MCF 10A (cell line): ENCODE measurements at regions not wholly inside any gene's neighbourhood (a gene's known extent, or its start where the extent isn't known, plus 50 kb on each side); places are given as distances from the start of the nearest gene placed in this dataset.

Experiments
- BruUV-seq: library from RNA; stranded (reverse); fragments of 400-500 nt; replicated peaks from 2 replicates; lab custom pipeline; 2021; lab: Mats Ljungman, UMichigan
- CTCF ChIA-PET: fragments of 300-600 bp; sonication (Branson Sonifier 250); formaldehyde crosslinking; extraction: SDS; loops from one replicate; lab custom pipeline; 2021; ENCODE audit warnings: antibody characterized with exemption, inconsistent platforms; lab: Yijun Ruan, JAX
- POLR2A ChIA-PET: fragments of 300-600, 350-650 bp; sonication (Branson Sonifier 250); formaldehyde crosslinking; extraction: SDS; loops from one replicate; lab custom pipeline; 2020; ENCODE audit warnings: antibody characterized with exemption, inconsistent platforms; lab: Yijun Ruan, JAX
- DNase-seq: peaks from one replicate; pipeline ENCODE4 v3.0.0-alpha.2; 2018; ENCODE audit not compliant: unreplicated experiment
- H3K27ac Mint-ChIP-seq: one replicate; pipeline ENCODE4 v1.8.0; 2022; ENCODE audit warnings: mild to moderate bottlenecking, low read depth, mixed read lengths; ENCODE audit not compliant: unreplicated experiment
- H3K27me3 Mint-ChIP-seq: one replicate; pipeline ENCODE4 v1.8.0; 2022; ENCODE audit warnings: mixed read lengths; ENCODE audit not compliant: insufficient read depth, unreplicated experiment
- H3K36me3 Mint-ChIP-seq: one replicate; pipeline ENCODE4 v1.8.0; 2022; ENCODE audit warnings: mild to moderate bottlenecking, moderate library complexity, mixed read lengths; ENCODE audit not compliant: insufficient read depth, unreplicated experiment
- H3K4me1 Mint-ChIP-seq: one replicate; pipeline ENCODE4 v1.8.0; 2022; ENCODE audit warnings: mixed read lengths; ENCODE audit not compliant: insufficient read depth, unreplicated experiment
- H3K4me3 Mint-ChIP-seq: one replicate; pipeline ENCODE4 v1.8.0; 2022; ENCODE audit warnings: mild to moderate bottlenecking, moderate library complexity, mixed read lengths; ENCODE audit not compliant: unreplicated experiment
- H3K9me3 Mint-ChIP-seq: one replicate; pipeline ENCODE4 v1.8.0; 2022; ENCODE audit warnings: mixed read lengths; ENCODE audit not compliant: unreplicated experiment
- CTCF ChIP-seq: fragments of 200-600 bp; IDR thresholded peaks from one replicate; pipeline ENCODE4 v1.8.0; 2022; ENCODE audit warnings: antibody characterized with exemption, mild to moderate bottlenecking; ENCODE audit not compliant: unreplicated experiment
- intact Hi-C: fragments of 100-400 bp; cut with micrococcal nuclease; formaldehyde crosslinking; loops from 2 replicates; pipeline ENCODE4 v1.14.1; 2022

DNA sequence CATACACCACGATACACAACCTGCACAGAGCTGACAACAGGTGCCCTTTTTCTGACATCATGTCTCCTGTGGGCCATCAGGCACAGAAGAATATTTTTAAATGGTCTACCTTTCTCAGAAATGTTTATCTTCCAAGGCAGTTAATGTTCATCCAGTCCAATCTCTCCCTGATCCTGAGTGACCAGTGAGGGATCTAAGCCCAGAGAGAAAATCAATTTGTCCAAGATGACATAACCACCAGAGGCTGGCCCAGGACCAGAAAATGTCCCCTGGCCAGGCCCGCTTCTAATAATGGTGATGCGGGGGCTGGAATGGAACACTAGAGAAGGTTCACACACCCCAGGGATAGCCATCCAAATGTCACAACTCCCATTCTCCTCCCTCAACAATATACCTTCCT is 357.9 kb upstream of the KIF2A start:
- H3K4me1 Mint-ChIP-seq: no peaks in the 10 kb centered on the region
- intact Hi-C loops: loop anchor here (10.0 kb wide), 1 partner anchor 267 kb away; no protein-coding TSS in a partner anchor
- no peak for TF ChIP-seq CTCF

DNA sequence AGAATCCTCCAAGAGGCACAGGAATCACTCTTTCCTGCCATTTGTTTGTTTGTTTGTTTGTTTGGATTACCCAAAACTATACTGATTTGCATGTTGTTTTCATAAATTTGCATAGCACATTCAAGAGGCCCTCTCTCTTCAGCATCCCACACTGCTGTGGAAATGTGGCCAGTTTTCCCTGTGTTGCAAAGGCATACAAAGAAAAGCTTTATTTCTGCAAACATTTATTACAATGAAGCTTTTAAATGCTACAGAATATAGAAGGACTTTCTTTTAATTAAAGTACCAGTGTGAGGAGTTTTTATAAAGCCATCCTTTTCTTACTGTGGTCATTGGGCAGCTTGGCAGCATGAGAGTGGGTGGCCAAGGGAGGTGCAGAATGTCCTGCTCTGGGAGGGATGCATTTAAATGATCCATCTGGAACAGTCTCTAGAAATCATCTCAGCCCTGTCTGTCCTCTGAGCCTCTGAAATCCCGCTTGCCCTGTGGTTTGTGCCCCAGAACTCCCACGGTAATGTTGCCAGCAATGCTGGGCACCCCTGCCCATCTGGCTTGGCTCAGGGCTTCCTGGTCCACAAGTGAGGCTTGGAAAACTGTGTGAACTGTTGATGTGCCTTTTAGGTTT is 356.8 kb upstream of the KIF2A start:
- no peak overlapping the region for H3K4me3 Mint-ChIP-seq
- ChIA-PET CTCF (interaction anchor here (0.7 kb wide), 1 partner anchor 254 kb away, joined by 3 read pairs; no protein-coding TSS in a partner anchor), POLR2A (no interaction called here)
- H3K36me3 Mint-ChIP-seq: no peaks in the 10 kb centered on the region
- H3K27me3 Mint-ChIP-seq: no peaks in the 10 kb centered on the region
- no peak overlapping the region for H3K27ac Mint-ChIP-seq
- TF ChIP-seq CTCF: no peak
- no peaks in the 10 kb centered on the region for H3K4me1 Mint-ChIP-seq
- no TSS peak for BruUV-seq
- H3K9me3 Mint-ChIP-seq: no peaks in the 10 kb centered on the region
- intact Hi-C loops: loop anchor here (10.0 kb wide), 1 partner anchor 266 kb away; no protein-coding TSS in a partner anchor
- no peak for DNase-seq

More for the DNA sequence above, 357.9 kb upstream of the KIF2A start:
- no peak overlapping the region for H3K4me3 Mint-ChIP-seq
- H3K27ac Mint-ChIP-seq: no peak overlapping the region
- no peaks in the 10 kb centered on the region for H3K27me3 Mint-ChIP-seq
- BruUV-seq: no TSS peak
- H3K9me3 Mint-ChIP-seq: no peaks in the 10 kb centered on the region
- DNase-seq: no peak
- ChIA-PET CTCF (interaction anchor here (0.6 kb wide), 1 partner anchor 17 kb away, joined by 4 read pairs; no protein-coding TSS in a partner anchor), POLR2A (no interaction called here)
- H3K36me3 Mint-ChIP-seq: no peaks in the 10 kb centered on the region

DNA sequence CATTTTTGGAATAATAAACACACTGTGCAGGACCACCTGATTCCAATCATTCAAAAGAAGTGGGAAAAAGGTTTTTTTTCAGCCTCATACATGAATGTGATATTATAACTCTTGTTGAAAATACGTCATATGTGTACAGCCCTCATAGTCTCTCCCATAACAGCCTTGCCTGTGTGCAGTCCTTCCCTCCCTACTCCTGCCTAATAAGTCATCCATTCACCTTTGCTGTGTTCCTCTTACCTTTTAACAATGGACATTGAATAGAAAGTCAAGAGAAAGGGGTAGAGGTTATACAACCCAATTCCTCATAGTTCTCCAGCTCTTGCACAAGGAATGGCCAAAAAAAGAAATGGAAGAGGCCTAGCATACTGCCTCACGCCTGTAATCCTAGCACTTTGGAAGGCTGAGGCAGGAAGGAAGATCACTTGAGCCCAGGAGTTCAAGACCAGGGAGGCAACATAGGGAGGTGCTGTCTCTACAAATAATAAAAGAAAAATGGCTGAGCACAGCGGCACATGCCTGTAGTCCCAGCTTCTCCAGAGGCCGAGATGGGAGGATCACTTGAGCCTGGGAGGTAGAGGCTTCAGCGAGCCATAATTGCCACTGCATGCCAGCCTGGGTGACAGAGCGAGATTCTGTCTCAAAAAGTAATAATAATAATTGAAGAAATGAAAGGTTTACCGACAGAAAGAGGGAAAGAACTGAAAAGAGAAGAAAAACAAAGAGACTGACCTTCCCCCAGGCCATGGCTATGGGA is 356.1 kb upstream of the KIF2A start:
- H3K4me3 Mint-ChIP-seq: no peak overlapping the region
- BruUV-seq: no TSS peak
- H3K27ac Mint-ChIP-seq: no peak overlapping the region
- no peaks in the 10 kb centered on the region for H3K36me3 Mint-ChIP-seq
- no peaks in the 10 kb centered on the region for H3K9me3 Mint-ChIP-seq
- intact Hi-C loops: loop anchor here (10.0 kb wide), 1 partner anchor 265 kb away; no protein-coding TSS in a partner anchor
- no peak for TF ChIP-seq CTCF
- no peaks in the 10 kb centered on the region for H3K4me1 Mint-ChIP-seq
- H3K27me3 Mint-ChIP-seq: no peaks in the 10 kb centered on the region
- CTCF ChIA-PET: interaction anchor here (0.7 kb wide), 1 partner anchor 255 kb away, joined by 3 read pairs; no protein-coding TSS in a partner anchor
- DNase-seq: no peak
- POLR2A ChIA-PET: no interaction called here

GRCh38 chr5:61951295-61951694 is 354.7 kb upstream of the KIF2A start:
- TF ChIP-seq CTCF: no peak
- Mint-ChIP-seq H3K4me1 (no peaks in the 10 kb centered on the region), H3K4me3 (no peak overlapping the region), H3K27ac (no peak overlapping the region), H3K9me3 (no peaks in the 10 kb centered on the region), H3K36me3 (no peaks in the 10 kb centered on the region), H3K27me3 (no peaks in the 10 kb centered on the region)
- DNase-seq: no peak
- ChIA-PET CTCF (interaction anchor here (0.6 kb wide), 1 partner anchor 893 kb away, joined by 3 read pairs; no protein-coding TSS in a partner anchor), POLR2A (no interaction called here)
- intact Hi-C loops: no loop called here
- no TSS peak for BruUV-seq
